ENCODE measurements at regions not wholly inside any gene's neighbourhood (a gene's known extent, or its start where the extent isn't known, plus 50 kb on each side); places are given as distances from the start of the nearest gene placed in this dataset.

DNA sequence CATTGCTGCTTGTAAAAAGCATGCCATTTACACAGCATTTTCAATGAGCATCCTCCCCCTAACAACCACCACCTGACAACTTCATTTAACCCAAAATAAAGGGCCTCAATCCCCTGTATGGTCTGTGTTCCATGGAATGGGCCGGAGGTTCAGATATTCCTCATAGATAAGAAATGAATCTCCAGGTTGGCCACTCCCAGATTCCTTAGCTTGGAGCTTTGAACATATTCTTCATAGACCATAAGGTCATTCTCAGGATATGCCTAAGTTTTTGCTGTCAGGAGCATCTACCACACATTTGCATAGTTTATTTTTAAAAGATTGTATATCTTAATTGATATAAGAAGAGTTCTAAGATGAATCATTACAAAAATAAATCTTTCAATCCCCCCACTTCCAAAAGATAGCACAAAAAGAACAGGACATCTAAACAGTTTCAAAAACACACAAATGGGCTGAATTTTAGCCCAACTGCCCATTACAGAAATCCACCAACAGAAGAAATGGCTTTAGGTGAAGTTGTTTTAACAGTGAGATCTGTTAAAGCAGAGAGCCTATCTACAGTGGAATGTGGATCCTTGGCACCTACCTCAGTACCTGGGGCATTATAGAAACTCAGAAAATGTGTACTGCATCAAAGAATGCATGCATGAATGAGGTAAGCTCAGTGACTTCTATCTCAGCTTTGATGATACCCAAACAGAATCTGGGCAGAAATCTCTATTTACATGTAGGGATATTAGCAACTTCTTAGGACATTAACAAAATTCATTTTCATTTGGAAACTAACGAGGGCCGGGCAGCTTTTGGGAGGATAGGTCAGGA, 179.8 kb downstream of the SEC61B start (continued):
- no peak for TF ChIP-seq GABPA (IDR thresholded peaks at IDR 0.05; ENCODE audit: borderline replicate concordance, insufficient read depth, low read length)
- TF ChIP-seq SRF (IDR thresholded peaks at IDR 0.05; ENCODE audit: low read depth, low read length) = no peak
- no peak for TF ChIP-seq CBX5 (IDR thresholded peaks at IDR 0.05; ENCODE audit: low read depth, low read length)
- TF ChIP-seq CEBPB (IDR thresholded peaks at IDR 0.05; ENCODE audit: low read depth, low read length) = no peak
- no peak for TF ChIP-seq ASH2L (IDR thresholded peaks at IDR 0.05; ENCODE audit: low read length)
